HEK293T (cell line): ENCODE measurements at regions not wholly inside any gene's neighbourhood (a gene's known extent, or its start where the extent isn't known, plus 50 kb on each side); places are given as distances from the start of the nearest gene placed in this dataset.

Experiments used
- FOXK2 ChIP-seq: fragments of 450-650 bp; IDR thresholded peaks from 2 replicates; pipeline ENCODE4 v1.6.1; 2016; ENCODE audit warnings: mild to moderate bottlenecking
- SP1 ChIP-seq: fragments of 450-650 bp; IDR thresholded peaks from 2 replicates; pipeline ENCODE4 v1.6.1; 2017
- TARDBP ChIP-seq: fragments of 450-650 bp; IDR thresholded peaks from 2 replicates; pipeline ENCODE4 v1.6.1; 2016

GRCh38 chr2:51232027-51232426 lies 200.1 kb upstream of the NRXN1 start:
- TF ChIP-seq TARDBP (no peak), FOXK2 (no peak), SP1 (no peak)
